Kidney (tissue), 13 donors: ENCODE measurements at regions not wholly inside any gene's neighbourhood (a gene's known extent, or its start where the extent isn't known, plus 50 kb on each side); places are given as distances from the start of the nearest gene placed in this dataset.

Experiments
- DNase-seq, 5 donors: peaks; one replicate each; pipeline ENCODE4 v3.0.0-alpha.2; 2013 to 2020
- FAIRE-seq: peaks from 2 replicates; lab custom pipeline; 2012; peaks lifted over from hg19 to GRCh38; lab: Jason Lieb, UNC
- H3K27ac ChIP-seq, 2 donors: one replicate each; pipeline ENCODE4 v1.7.0; 2013; ENCODE audit warnings: low read depth in 2 of 2, low read length in 2 of 2, inconsistent platforms in 1 of 2
- H3K27me3 ChIP-seq: one replicate; pipeline ENCODE4 v1.7.1; 2013; ENCODE audit warnings: low read length, inconsistent platforms; ENCODE audit not compliant: control insufficient read depth, insufficient read depth
- H3K36me3 ChIP-seq, 3 donors: one replicate each; pipeline versions ENCODE4 v1.7.0 to v1.7.1; 2013; ENCODE audit warnings: low read length in 3 of 3, control low read depth in 1 of 3, inconsistent platforms in 1 of 3; ENCODE audit not compliant: insufficient read depth in 3 of 3, control insufficient read depth in 2 of 3
- H3K4me1 ChIP-seq, 3 donors: one replicate each; pipeline versions ENCODE4 v1.7.0 to v1.7.1; 2013; ENCODE audit warnings: low read length in 3 of 3, inconsistent platforms in 1 of 3, low read depth in 1 of 3; ENCODE audit not compliant: control insufficient read depth in 2 of 3, insufficient read depth in 2 of 3
- H3K4me3 ChIP-seq, 3 donors: one replicate each; pipeline versions ENCODE4 v1.7.0 to v1.8.1; 2013; ENCODE audit warnings: low read length in 3 of 3, control low read depth in 1 of 3, inconsistent platforms in 1 of 3
- H3K9ac ChIP-seq, 3 donors: one replicate each; pipeline versions ENCODE4 v1.7.0 to v1.7.1; 2013; ENCODE audit warnings: low read length in 3 of 3, control low read depth in 1 of 3, inconsistent platforms in 1 of 3
- H3K9me3 ChIP-seq, 3 donors: one replicate each; pipeline versions ENCODE4 v1.7.0 to v1.7.1; 2013; ENCODE audit warnings: low read length in 3 of 3, control low read depth in 1 of 3, inconsistent platforms in 1 of 3; ENCODE audit not compliant: control insufficient read depth in 2 of 3, insufficient read depth in 1 of 3
- CTCF ChIP-seq: IDR thresholded peaks from 3 replicates; pipeline ENCODE4 v1.5.1; 2012; ENCODE audit warnings: mild to moderate bottlenecking, moderate library complexity, borderline replicate concordance; ENCODE audit not compliant: insufficient read depth; ENCODE audit errors: extremely low read depth
- intact Hi-C: fragments of 100-400 bp; cut with DNase I; formaldehyde crosslinking; loops from one replicate; pipeline ENCODE4 v1.11.1; 2022
- donor health status: control.
- donor health status: control.
- donor health status: control.
- donor health status: control.
- donor health status: control.
- donor health status: DM: yes; HTN: yes; CAD: no.
- donor health status: Normal renal cell carcinoma (clear cell type).

DNA sequence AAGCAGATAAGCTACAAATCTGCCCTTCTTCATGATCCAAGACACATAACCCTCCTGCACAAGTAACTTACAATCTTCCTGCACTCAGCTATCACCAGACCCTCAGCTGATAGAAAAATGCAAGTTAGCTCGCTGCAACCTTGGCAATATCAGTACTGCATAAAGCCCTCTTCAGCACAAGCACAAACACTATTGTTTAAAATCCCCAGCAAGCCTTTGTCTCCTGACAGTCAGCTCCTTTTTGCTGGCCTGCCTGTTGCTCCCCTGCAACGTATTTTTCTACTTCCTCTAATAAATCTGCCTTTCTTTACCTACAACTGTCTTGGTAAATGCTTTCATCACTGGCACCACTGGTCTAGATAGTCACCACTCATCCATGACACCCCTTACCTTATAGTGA, 59.8 kb downstream of the BAMBI start:
- FAIRE-seq (no peak), DNase-seq (no peak)
- TF ChIP-seq CTCF, result no peak
- H3K9me3 ChIP-seq, result peaks cover 0 to 3% (median 0%) of the 10 kb centered on the region in 3 donors
- H3K27me3 ChIP-seq, result no peaks in the 10 kb centered on the region
- H3K9ac ChIP-seq, result no peak overlapping the region
- H3K4me1 ChIP-seq, result no peaks in the 10 kb centered on the region
- H3K4me3 ChIP-seq, result no peak overlapping the region
- H3K27ac ChIP-seq, result no peak overlapping the region
- intact Hi-C loops, result no loop called here
- no peaks in the 10 kb centered on the region for H3K36me3 ChIP-seq

DNA sequence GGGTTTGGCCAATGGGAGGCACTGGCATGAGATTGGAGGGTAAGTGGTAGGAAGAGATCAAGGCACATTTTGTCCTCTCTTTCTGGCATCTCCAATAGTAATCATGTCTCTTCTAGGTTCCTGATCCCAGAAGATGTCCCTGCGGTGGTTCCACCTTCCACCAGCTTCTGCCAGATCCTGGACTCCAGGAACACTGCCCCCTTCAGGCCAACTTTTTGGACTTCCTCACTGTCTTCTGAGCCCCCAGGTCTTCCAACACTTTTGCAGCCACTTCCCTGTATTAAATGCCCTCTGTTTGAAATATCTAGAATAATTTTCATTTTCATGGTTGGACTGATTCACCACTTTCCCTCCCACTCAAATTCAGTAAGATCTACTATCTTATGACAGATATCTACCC, 60.9 kb downstream of the BAMBI start:
- no peaks in the 10 kb centered on the region for H3K36me3 ChIP-seq
- no peak for FAIRE-seq
- intact Hi-C loops, result no loop called here
- H3K9ac ChIP-seq, result no peak overlapping the region
- H3K9me3 ChIP-seq, result peaks cover 0 to 3% (median 0%) of the 10 kb centered on the region in 3 donors
- H3K4me1 ChIP-seq, result no peaks in the 10 kb centered on the region
- H3K27me3 ChIP-seq, result no peaks in the 10 kb centered on the region
- no peak overlapping the region for H3K27ac ChIP-seq
- no peak overlapping the region for H3K4me3 ChIP-seq
- no peak for TF ChIP-seq CTCF
- no peak for DNase-seq

DNA sequence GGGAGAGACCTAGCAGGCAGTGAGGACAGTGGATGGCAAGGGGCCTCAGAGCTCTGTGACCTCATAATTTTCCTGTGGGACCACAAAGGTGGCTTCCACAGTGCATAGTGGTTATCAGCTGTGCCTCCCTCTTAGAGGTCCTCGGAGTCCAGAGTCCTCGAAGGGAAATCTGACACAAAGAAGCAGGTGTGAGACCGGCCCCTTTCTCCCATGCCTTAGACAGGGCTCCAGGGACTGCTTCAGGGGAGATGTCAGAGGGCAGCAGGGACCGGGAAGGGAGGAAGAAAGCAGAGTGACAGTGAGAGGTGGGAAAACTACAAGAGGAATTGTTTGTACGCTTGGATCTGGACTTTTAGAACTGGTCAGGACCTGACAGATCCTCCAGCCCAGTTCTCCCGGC, 66.3 kb downstream of the BAMBI start:
- no peak overlapping the region for H3K4me3 ChIP-seq
- no peaks in the 10 kb centered on the region for H3K4me1 ChIP-seq
- FAIRE-seq, result no peak
- H3K9ac ChIP-seq, result no peak overlapping the region
- TF ChIP-seq CTCF, result no peak
- no peaks in the 10 kb centered on the region for H3K36me3 ChIP-seq
- DNase-seq, result no peak
- no peaks in the 10 kb centered on the region for H3K9me3 ChIP-seq
- intact Hi-C loops, result no loop called here
- H3K27me3 ChIP-seq, result no peaks in the 10 kb centered on the region
- no peak overlapping the region for H3K27ac ChIP-seq

DNA sequence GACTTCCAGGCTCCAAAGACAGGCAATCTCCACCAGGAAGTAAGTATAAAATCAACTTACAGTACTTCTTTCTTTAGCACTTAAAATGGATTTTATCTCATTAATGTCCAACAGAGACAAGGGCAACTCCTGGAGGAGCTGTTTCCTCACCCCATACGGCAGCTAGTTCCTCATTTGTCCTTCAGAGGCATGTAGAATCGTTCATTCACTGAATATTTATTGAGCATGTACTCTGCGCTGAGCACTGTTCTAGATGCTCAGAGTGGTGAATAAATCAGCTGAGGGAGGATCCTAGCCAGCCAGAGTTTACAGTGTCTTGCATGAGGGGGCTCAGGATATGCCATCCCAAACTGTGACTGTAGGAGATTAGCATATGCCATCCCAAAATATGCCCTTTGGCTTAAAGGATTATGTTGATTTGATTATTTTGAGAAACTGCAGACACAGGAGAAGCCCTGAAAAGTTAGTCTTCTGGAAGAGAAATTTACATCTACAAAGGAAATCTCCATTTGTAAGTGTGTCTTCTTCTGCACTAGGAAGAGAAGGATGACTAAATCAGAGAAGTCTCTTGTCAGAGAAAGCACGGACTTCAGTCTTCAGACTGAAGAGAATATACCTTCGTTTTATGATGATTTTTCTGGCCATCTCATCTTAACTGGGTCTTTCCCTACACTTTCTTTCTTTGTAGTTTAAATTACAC, 66.9 kb downstream of the BAMBI start:
- FAIRE-seq, result no peak
- Histone ChIP-seq H3K9ac (no peak overlapping the region), H3K27me3 (no peaks in the 10 kb centered on the region), H3K9me3 (no peaks in the 10 kb centered on the region), H3K4me3 (no peak overlapping the region), H3K27ac (no peak overlapping the region), H3K36me3 (no peaks in the 10 kb centered on the region), H3K4me1 (no peaks in the 10 kb centered on the region)
- intact Hi-C loops, result no loop called here
- TF ChIP-seq CTCF, result no peak
- DNase-seq, result no peak
